Activated B cell treated with CpG ODN at 0.5 μM for 24 hours (primary cell): ENCODE measurements at regions not wholly inside any gene's neighbourhood (a gene's known extent, or its start where the extent isn't known, plus 50 kb on each side); places are given as distances from the start of the nearest gene placed in this dataset.

Experiments
- ATAC-seq: fragments of 200-7000 bp; cut with Tn5 transposase; one replicate; pipeline ENCODE4 v1.10.0; 2021; ENCODE audit warnings: low read depth, mild to moderate bottlenecking, moderate library complexity
- CTCF ChIA-PET: fragments of 350-600 bp; sonication (Branson Sonifier 250); formaldehyde crosslinking; loops from one replicate; lab custom pipeline; 2021; ENCODE audit warnings: antibody characterized with exemption; lab: Charles Lee
- POLR2A ChIA-PET: fragments of 350-600 bp; sonication (Branson Sonifier 250); formaldehyde crosslinking; loops from one replicate; lab custom pipeline; 2021; ENCODE audit warnings: antibody characterized with exemption; lab: Charles Lee
- DNase-seq: peaks from one replicate; pipeline ENCODE4 v3.0.0; 2022
- H3K27ac Mint-ChIP-seq: one replicate; pipeline ENCODE4 v1.8.0; 2020; ENCODE audit warnings: mixed read lengths
- H3K27me3 Mint-ChIP-seq: one replicate; pipeline ENCODE4 v1.8.0; 2021; ENCODE audit warnings: mixed read lengths
- H3K36me3 Mint-ChIP-seq: one replicate; pipeline ENCODE4 v1.8.0; 2021; ENCODE audit warnings: low read depth, mixed read lengths
- H3K4me1 Mint-ChIP-seq: one replicate; pipeline ENCODE4 v1.8.0; 2021; ENCODE audit warnings: mixed read lengths
- H3K4me3 Mint-ChIP-seq: one replicate; pipeline ENCODE4 v1.8.0; 2020; ENCODE audit warnings: mild to moderate bottlenecking, mixed read lengths
- H3K9me3 Mint-ChIP-seq: one replicate; pipeline ENCODE4 v1.8.0; 2020; ENCODE audit warnings: mixed read lengths
- CTCF ChIP-seq: fragments of 200-600 bp; IDR thresholded peaks from one replicate; pipeline ENCODE4 v1.8.0; 2022; ENCODE audit warnings: antibody characterized with exemption, mild to moderate bottlenecking
- intact Hi-C: fragments of 100-400 bp; cut with micrococcal nuclease; formaldehyde crosslinking; loops from one replicate; pipeline ENCODE4 v1.15.1; 2024

- Mint-ChIP-seq H3K9me3 (peaks cover 8% of the 10 kb centered on the region), H3K4me1 (no peaks in the 10 kb centered on the region), H3K27me3 (no peaks in the 10 kb centered on the region), H3K4me3 (no peak overlapping the region), H3K36me3 (no peaks in the 10 kb centered on the region), H3K27ac (no peak overlapping the region)
- TF ChIP-seq CTCF = no peak
- ATAC-seq (no peak), DNase-seq (no peak)
- intact Hi-C loops = no loop called here
- POLR2A ChIA-PET = no interaction called here
- CTCF ChIA-PET = no interaction called here
Measured at GRCh38 chr4:63795301-63795700, 613.9 kb downstream of the TECRL start.

GRCh38 chr4:63790377-63790776, 618.9 kb downstream of the TECRL start:
- CTCF ChIA-PET = no interaction called here
- no peaks in the 10 kb centered on the region for H3K27me3 Mint-ChIP-seq
- POLR2A ChIA-PET = no interaction called here
- H3K27ac Mint-ChIP-seq = no peak overlapping the region
- H3K4me1 Mint-ChIP-seq = no peaks in the 10 kb centered on the region
- no peak for DNase-seq
- no peak overlapping the region for H3K4me3 Mint-ChIP-seq
- no peaks in the 10 kb centered on the region for H3K36me3 Mint-ChIP-seq
- no peak for ATAC-seq
- H3K9me3 Mint-ChIP-seq = peaks cover 5% of the 10 kb centered on the region
- TF ChIP-seq CTCF = no peak
- intact Hi-C loops = no loop called here

GRCh38 chr4:63788271-63788670, 621.0 kb downstream of the TECRL start:
- Mint-ChIP-seq H3K36me3 (no peaks in the 10 kb centered on the region), H3K4me3 (no peak overlapping the region), H3K27me3 (no peaks in the 10 kb centered on the region), H3K27ac (no peak overlapping the region), H3K4me1 (no peaks in the 10 kb centered on the region), H3K9me3 (peaks cover 3% of the 10 kb centered on the region)
- no peak for ATAC-seq
- no peak for TF ChIP-seq CTCF
- DNase-seq = no peak
- CTCF ChIA-PET = no interaction called here
- intact Hi-C loops = no loop called here
- POLR2A ChIA-PET = no interaction called here

- no peak for DNase-seq
- CTCF ChIA-PET = no interaction called here
Measured at GRCh38 chr4:63787326-63787725, 621.9 kb downstream of the TECRL start.

GRCh38 chr4:63786171-63786570, 623.1 kb downstream of the TECRL start:
- ATAC-seq (no peak), DNase-seq (no peak)
- intact Hi-C loops = no loop called here
- peaks cover 1% of the 10 kb centered on the region for H3K9me3 Mint-ChIP-seq
- TF ChIP-seq CTCF = no peak
- no peak overlapping the region for H3K27ac Mint-ChIP-seq
- ChIA-PET CTCF (no interaction called here), POLR2A (no interaction called here)
- no peaks in the 10 kb centered on the region for H3K36me3 Mint-ChIP-seq
- H3K27me3 Mint-ChIP-seq = no peaks in the 10 kb centered on the region
- H3K4me3 Mint-ChIP-seq = no peak overlapping the region
- no peaks in the 10 kb centered on the region for H3K4me1 Mint-ChIP-seq

More at GRCh38 chr4:63787326-63787725, 621.9 kb downstream of the TECRL start:
- POLR2A ChIA-PET = no interaction called here
- TF ChIP-seq CTCF = no peak
- H3K4me1 Mint-ChIP-seq = no peaks in the 10 kb centered on the region
- no peaks in the 10 kb centered on the region for H3K27me3 Mint-ChIP-seq
- peaks cover 1% of the 10 kb centered on the region for H3K9me3 Mint-ChIP-seq
- no peak overlapping the region for H3K27ac Mint-ChIP-seq
- intact Hi-C loops = no loop called here
- ATAC-seq = no peak
- no peaks in the 10 kb centered on the region for H3K36me3 Mint-ChIP-seq
- no peak overlapping the region for H3K4me3 Mint-ChIP-seq
